VCaP (cell line): ENCODE measurements at regions not wholly inside any gene's neighbourhood (a gene's known extent, or its start where the extent isn't known, plus 50 kb on each side); places are given as distances from the start of the nearest gene placed in this dataset.

ENCODE experiments used
- H3K27ac ChIP-seq: fragments of 450-650 bp; 2 replicates; pipeline ENCODE4 v1.5.1; 2017
- TF ChIP-seq, protein P1 (sequence below): fragments of 450-650 bp; conservative IDR thresholded peaks from 2 replicates; pipeline ENCODE4 v1.5.1; 2017; ENCODE audit warnings: mild to moderate bottlenecking, moderate library complexity

DNA sequence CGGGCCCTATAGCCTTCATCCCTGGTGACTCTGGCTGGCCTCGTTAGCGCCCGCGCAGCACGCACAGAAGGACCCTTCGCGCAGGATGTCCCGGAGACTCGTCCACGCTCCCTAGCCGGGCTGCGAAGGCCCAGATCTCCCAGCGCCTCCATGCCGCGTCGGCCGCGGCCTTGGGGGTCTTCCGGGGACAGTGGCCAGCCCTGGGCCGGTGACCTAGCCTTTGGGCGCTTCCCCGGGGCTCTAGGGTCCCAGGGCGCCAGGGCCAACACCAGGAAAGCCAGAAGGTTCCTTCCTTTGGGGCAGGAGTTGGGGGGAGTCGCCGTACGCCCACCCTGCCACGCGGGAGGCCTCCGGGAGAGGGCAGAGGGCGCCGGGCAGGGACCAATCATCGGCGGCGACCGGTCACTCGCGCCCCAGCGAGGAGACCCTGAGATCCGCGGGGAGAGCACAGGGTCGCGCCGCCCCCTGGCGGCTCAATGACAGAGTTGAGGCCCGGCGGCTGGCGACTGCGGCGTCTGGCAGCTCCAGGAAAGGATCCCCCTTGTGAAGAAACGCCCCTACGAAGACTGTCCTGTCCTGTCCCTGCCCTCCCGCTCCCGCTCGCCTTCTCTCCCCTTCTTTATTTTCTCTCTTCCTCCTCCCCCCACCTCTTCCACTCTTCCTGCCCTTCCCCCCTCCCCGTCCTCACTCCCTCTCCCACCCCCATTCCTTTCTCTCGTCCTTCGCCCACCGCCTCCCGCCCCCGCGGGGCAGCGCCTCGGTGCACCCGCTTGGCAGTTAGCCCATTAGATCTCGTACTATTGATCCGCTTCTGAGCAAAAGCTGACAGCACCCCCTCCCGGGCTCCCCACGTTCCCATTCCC, 62.3 kb upstream of the LBX1 start:
- H3K27ac ChIP-seq, result peak overlapping the region; percentile 65
- TF ChIP-seq, protein P1, sequence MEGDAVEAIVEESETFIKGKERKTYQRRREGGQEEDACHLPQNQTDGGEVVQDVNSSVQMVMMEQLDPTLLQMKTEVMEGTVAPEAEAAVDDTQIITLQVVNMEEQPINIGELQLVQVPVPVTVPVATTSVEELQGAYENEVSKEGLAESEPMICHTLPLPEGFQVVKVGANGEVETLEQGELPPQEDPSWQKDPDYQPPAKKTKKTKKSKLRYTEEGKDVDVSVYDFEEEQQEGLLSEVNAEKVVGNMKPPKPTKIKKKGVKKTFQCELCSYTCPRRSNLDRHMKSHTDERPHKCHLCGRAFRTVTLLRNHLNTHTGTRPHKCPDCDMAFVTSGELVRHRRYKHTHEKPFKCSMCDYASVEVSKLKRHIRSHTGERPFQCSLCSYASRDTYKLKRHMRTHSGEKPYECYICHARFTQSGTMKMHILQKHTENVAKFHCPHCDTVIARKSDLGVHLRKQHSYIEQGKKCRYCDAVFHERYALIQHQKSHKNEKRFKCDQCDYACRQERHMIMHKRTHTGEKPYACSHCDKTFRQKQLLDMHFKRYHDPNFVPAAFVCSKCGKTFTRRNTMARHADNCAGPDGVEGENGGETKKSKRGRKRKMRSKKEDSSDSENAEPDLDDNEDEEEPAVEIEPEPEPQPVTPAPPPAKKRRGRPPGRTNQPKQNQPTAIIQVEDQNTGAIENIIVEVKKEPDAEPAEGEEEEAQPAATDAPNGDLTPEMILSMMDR, result peak; percentile 84

DNA sequence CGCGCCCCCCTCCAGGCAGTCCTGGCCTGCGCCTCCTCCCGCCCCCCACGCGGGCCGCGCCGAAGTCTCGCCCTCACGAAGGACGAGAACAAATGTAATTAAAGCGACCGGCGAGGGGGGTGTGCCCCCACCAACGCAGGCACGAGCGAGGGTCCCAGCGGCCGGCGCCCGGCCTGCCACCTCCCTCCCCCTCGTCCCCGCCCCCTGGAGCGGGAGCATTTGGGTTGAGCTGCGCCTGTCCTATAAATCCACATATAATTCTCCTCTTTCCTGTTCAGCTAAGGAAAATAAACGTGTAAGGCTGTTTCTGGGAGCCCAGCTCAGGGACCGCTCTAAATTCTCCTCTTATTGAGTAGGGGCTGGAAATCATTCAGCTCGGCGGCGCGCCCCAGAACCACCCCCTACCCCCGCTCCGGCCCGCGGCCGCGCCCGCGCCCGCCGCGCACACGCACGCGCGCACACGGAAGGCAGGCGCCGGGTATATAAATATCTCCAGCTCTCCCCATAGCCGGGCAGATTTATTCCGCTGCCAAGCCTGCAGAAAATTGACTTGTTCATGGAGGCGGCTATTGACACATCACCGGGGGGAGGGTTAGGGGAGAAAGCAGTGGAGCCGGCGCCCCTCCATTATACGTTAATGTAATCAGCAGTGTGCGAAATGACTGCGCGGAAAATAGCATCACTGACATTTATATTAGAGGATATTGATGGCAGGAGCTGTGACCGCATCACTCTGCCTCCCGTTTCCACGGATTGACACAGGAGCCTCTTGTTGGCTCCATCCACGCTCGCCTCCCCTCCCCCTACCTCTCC, 61.6 kb upstream of the BTRC start:
- peak overlapping the region; percentile 65 for H3K27ac ChIP-seq

DNA sequence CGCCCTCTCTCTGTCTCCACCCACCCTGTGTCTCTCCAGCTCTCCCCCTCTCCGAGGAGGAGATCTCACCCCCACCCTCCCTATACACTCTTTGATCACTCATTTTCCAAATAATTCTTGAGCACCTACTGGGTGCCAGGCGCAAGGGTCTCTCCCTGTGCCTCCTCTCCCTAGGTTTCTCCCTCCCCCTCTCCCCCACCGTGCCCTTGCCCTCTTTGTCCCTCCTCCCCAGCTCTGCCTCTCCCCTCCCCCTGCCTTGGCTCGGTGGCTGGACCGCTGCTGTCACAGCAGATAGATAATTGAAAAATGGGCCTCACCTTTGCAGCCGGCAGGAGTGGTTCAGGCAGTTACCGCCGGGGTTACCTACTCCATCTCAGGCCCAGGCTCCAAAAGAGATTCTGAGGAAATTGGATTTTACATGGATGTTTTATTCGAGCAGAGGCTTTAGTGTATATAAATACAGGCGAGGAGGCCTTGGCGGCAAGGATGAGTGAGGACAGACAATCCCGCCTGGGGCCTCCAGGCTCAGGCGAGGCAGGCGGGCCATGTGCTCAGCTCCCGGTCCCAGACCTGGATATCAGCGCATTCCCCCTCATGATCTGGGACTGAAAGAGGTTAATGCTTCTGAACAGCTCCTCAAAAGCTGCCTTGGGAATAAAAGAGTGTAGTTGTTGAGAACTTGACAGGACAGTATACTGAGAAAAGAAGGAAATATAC, 60.8 kb upstream of the BTRC start:
- peak overlapping the region; percentile 65 for H3K27ac ChIP-seq
- TF ChIP-seq, protein P1, result no peak

More for the DNA sequence above, 61.6 kb upstream of the BTRC start:
- TF ChIP-seq, protein P1, result no peak

DNA sequence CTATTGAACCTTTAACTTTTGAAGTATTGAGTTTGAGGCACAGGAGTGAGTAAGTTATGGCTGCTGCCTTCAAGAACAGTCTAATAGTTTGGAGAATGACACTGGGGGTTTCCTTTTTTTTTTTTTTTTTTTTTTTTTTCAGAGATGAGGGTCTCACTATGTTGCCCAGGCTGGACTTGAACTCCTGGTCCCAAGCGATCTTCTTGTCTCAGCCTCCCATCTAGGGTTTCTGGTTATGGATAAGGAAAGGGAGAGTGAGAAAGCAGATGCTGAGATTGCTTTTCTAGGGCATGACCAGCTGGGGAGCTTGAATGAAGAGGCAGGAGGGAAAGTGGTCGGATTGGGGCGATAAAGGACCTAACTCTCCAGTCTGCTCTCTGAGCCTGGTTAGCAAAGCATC, 59.9 kb upstream of the BTRC start:
- no peak overlapping the region for H3K27ac ChIP-seq
- TF ChIP-seq, protein P1, result no peak

DNA sequence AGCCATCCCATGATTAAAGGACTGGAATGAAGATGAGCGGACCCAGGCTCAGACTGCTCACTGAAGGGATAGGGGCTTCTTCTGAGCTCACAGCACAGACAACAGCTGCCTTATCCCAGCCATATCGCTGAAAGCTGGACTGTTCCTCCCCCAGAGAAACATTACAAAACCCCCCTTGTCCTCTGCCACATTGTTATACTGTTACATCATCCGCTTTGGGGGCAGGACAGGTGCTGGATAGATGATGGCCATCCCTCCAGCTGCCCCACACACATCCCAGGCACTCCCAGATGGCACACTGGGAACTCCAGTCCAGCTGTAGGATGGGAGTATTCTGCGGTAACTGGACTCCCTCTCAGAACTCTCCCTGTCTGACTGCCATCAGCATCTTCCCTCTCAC, 58.7 kb upstream of the BTRC start:
- H3K27ac ChIP-seq, result no peak overlapping the region
- TF ChIP-seq, protein P1, result no peak

DNA sequence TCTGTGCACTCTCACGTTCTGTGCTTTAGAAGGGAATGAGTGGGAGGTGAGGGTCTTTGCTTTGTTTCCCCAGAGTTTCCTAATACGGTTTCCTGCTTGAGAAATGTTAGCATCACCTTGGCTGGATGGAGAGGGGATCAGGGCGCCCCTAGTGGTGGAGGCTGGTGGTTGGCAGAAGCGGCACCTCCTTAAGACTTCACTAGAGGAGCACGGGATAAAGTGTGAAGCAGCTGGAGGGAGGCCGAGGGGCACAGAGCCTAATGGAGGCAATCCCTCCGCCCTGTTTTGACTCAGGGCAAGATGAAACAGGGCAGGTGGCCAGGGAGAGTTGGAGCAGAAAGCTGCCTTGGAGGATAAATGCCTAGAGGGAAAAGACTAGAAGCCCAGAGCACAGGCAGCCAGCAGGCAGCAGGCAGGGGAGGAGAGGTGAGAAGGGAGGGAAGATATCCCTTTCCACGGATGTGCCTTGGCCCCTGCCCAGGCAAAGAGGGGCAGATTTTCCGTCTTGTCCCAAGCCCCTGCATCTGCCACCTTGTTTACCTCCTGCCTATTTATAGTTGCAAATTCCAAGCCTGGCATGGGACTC, 56.0 kb upstream of the BTRC start:
- TF ChIP-seq, protein P1, result peak; percentile 91

DNA sequence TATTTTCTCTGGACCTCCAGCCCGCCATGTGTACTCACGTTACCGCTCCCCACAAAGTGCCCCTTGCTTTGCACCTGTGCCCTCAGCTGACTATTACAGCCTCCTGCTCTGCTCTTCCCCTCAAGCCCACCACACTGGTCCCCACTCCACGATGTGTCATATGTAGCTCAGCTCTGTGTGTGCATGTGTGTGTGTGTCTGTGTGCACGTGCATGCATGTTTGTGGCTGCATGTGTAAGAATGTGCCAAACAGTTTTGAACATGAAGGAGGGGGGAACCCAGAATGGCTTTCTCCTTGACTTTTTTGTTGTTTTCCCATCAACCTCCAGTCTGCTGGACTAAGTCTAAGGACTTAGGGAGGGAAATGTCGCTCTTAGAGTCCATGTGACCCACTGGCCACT, 54.8 kb upstream of the BTRC start:
- TF ChIP-seq, protein P1, result no peak
- peak overlapping the region; percentile 71 for H3K27ac ChIP-seq

More for the DNA sequence above, 56.0 kb upstream of the BTRC start:
- H3K27ac ChIP-seq, result peak overlapping the region; percentile 71
